HL-60 (cell line): ENCODE measurements at regions not wholly inside any gene's neighbourhood (a gene's known extent, or its start where the extent isn't known, plus 50 kb on each side); places are given as distances from the start of the nearest gene placed in this dataset.

Source experiments
- DNase-seq, 2 experiments: peaks; one replicate each; pipeline ENCODE4 v3.0.0-alpha.2; 2010 to 2020; ENCODE audit warnings: low read depth in 1 of 2, low spot score in 1 of 2
- H3K27ac ChIP-seq: fragments of 250-450 bp; sonication (Bioruptor Pico); replicated peaks from 2 replicates; pipeline ENCODE4 v1.5.1; 2020; ENCODE audit warnings: mild to moderate bottlenecking, moderate library complexity
- H3K27me3 ChIP-seq: fragments of 250-450 bp; sonication (Bioruptor Pico); 2 replicates; pipeline ENCODE4 v1.5.1; 2021; ENCODE audit warnings: mild to moderate bottlenecking, moderate library complexity; ENCODE audit not compliant: insufficient read depth, poor library complexity, severe bottlenecking
- H3K4me3 ChIP-seq: replicated peaks from 2 replicates; pipeline ENCODE4 v1.5.1; 2011; ENCODE audit warnings: mild to moderate bottlenecking, control low read depth, low read length; ENCODE audit not compliant: insufficient read depth
- CTCF ChIP-seq: IDR thresholded peaks from one replicate; pipeline ENCODE4 v1.5.1; 2011; ENCODE audit warnings: low read length, control low read depth, inconsistent platforms; ENCODE audit not compliant: insufficient read depth
- GABPA ChIP-seq: IDR thresholded peaks from 2 replicates; pipeline ENCODE4 v1.6.1; 2012; ENCODE audit warnings: low read depth
- POLR2AphosphoS5 ChIP-seq: IDR thresholded peaks from 2 replicates; pipeline ENCODE4 v1.6.1; 2012; ENCODE audit warnings: low read depth
- REST ChIP-seq: IDR thresholded peaks from 2 replicates; pipeline ENCODE4 v1.6.1; 2012; ENCODE audit warnings: low read depth; ENCODE audit not compliant: insufficient replicate concordance
- SPI1 ChIP-seq: IDR thresholded peaks from 2 replicates; pipeline ENCODE4 v1.6.1; 2012; ENCODE audit warnings: low read depth, mild to moderate bottlenecking, borderline replicate concordance

- DNase-seq: no peak
- H3K27ac ChIP-seq: no peak overlapping the region
- H3K27me3 ChIP-seq: no peaks in the 10 kb centered on the region
- H3K4me3 ChIP-seq: no peak overlapping the region
- TF ChIP-seq CTCF (no peak), SPI1 (no peak), GABPA (no peak), REST (no peak), POLR2AphosphoS5 (no peak)
These were observed 114.5 kb upstream of the RTL1 start for GRCh38 chr14:101017806-101018560.

GRCh38 chr14:101018561-101019290 lies 115.2 kb upstream of the RTL1 start:
- DNase-seq: no peak
- no peak overlapping the region for H3K27ac ChIP-seq
- H3K27me3 ChIP-seq: no peaks in the 10 kb centered on the region
- no peak overlapping the region for H3K4me3 ChIP-seq
- TF ChIP-seq POLR2AphosphoS5 (no peak), REST (no peak), GABPA (no peak), CTCF (no peak), SPI1 (no peak)

GRCh38 chr14:101019541-101019940 lies 116.0 kb upstream of the RTL1 start:
- no peak for DNase-seq
- Histone ChIP-seq H3K27me3 (no peaks in the 10 kb centered on the region), H3K4me3 (no peak overlapping the region), H3K27ac (no peak overlapping the region)
- TF ChIP-seq POLR2AphosphoS5 (no peak), REST (no peak)
